ENCODE measurements at regions not wholly inside any gene's neighbourhood (a gene's known extent, or its start where the extent isn't known, plus 50 kb on each side); places are given as distances from the start of the nearest gene placed in this dataset.

GRCh38 chr11:80553565-80553964 lies 1112.7 kb upstream of the TENM4 start:
- Histone ChIP-seq H3K4me1 (ENCODE audit: insufficient read depth, low read length) (no peaks in the 10 kb centered on the region), H3K27ac (ENCODE audit: low read depth, low read length) (no peak overlapping the region), H3K9me3 (ENCODE audit: low read length) (no peaks in the 10 kb centered on the region), H3K27me3 (ENCODE audit: control insufficient read depth in 1 of 2, insufficient read depth in 2 of 2, low read length in 2 of 2) (no peaks in the 10 kb centered on the region), H3K4me3 (ENCODE audit: low read depth in 1 of 2, low read length in 2 of 2) (no peak overlapping the region), H3K36me3 (ENCODE audit: insufficient read depth, low read length) (no peaks in the 10 kb centered on the region), H3K9ac (ENCODE audit: low read length) (no peak overlapping the region)

GRCh38 chr11:80542704-80543103 lies 1101.9 kb upstream of the TENM4 start:
- Histone ChIP-seq H3K9ac (ENCODE audit: low read length) (no peak overlapping the region), H3K4me1 (ENCODE audit: insufficient read depth, low read length) (no peaks in the 10 kb centered on the region), H3K9me3 (ENCODE audit: low read length) (no peaks in the 10 kb centered on the region), H3K27me3 (ENCODE audit: control insufficient read depth in 1 of 2, insufficient read depth in 2 of 2, low read length in 2 of 2) (no peaks in the 10 kb centered on the region), H3K27ac (ENCODE audit: low read depth, low read length) (no peak overlapping the region), H3K36me3 (ENCODE audit: insufficient read depth, low read length) (no peaks in the 10 kb centered on the region), H3K4me3 (ENCODE audit: low read depth in 1 of 2, low read length in 2 of 2) (no peak overlapping the region)

DNA sequence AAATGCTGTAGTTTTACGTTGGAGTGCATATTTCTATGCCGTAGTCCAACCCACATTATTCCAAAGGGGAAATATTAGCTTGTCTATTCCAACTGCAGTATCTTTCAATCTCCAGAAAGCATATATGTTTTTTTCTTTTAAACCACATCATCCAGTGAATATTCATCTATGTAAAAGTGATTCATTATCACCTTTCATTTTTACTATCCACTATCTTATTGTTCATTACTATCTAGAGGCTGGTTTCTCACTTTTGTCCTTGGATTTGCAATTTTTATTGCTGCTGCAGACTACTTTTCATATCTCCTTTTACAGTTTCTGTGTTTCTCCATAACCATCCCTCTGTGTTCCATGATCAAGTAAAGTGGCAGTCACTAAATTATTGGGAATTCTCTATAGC lies 1097.2 kb upstream of the TENM4 start:
- H3K27me3 ChIP-seq (ENCODE audit: control insufficient read depth in 1 of 2, insufficient read depth in 2 of 2, low read length in 2 of 2), result no peaks in the 10 kb centered on the region
- no peaks in the 10 kb centered on the region for H3K9me3 ChIP-seq (ENCODE audit: low read length)
- no peaks in the 10 kb centered on the region for H3K4me1 ChIP-seq (ENCODE audit: insufficient read depth, low read length)
- H3K27ac ChIP-seq (ENCODE audit: low read depth, low read length), result no peak overlapping the region
- H3K36me3 ChIP-seq (ENCODE audit: insufficient read depth, low read length), result no peaks in the 10 kb centered on the region
- no peak overlapping the region for H3K4me3 ChIP-seq (ENCODE audit: low read depth in 1 of 2, low read length in 2 of 2)
- no peak overlapping the region for H3K9ac ChIP-seq (ENCODE audit: low read length)

GRCh38 chr11:80533463-80533862 lies 1092.6 kb upstream of the TENM4 start:
- no peaks in the 10 kb centered on the region for H3K4me1 ChIP-seq (ENCODE audit: insufficient read depth, low read length)
- no peaks in the 10 kb centered on the region for H3K9me3 ChIP-seq (ENCODE audit: low read length)
- H3K9ac ChIP-seq (ENCODE audit: low read length), result no peak overlapping the region
- no peak overlapping the region for H3K27ac ChIP-seq (ENCODE audit: low read depth, low read length)
- no peak overlapping the region for H3K4me3 ChIP-seq (ENCODE audit: low read depth in 1 of 2, low read length in 2 of 2)
- H3K27me3 ChIP-seq (ENCODE audit: control insufficient read depth in 1 of 2, insufficient read depth in 2 of 2, low read length in 2 of 2), result no peaks in the 10 kb centered on the region
- no peaks in the 10 kb centered on the region for H3K36me3 ChIP-seq (ENCODE audit: insufficient read depth, low read length)

DNA sequence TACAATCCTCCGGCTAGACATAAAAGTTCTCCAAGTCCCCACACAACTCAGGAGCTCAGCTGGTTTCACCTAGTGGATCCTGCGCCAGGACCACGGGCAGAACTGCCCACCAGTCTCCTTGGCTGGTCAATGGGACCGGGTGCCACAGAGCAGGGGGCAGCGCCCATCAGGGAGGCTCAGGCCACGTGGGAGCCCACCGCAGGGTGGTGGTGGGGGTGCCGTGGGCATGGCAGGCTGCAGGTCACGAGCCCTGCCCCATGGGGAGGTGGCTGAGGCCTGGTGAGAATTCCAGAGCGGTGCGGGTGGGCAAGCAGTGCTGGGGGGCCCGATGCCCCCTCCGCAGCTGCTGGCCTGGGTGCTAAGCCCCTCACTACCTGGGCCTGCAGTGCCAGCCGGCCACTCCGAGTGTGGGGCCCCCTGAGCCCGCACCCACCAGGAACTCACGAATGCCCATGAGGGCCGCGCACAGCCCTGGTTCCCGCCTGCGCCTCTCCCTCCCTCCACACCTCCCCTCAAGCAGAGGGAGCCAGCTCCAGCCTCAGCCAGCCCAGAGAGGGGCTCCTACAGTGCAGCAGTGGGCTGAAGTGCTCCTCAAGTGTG lies 1091.9 kb upstream of the TENM4 start:
- no peaks in the 10 kb centered on the region for H3K9me3 ChIP-seq (ENCODE audit: low read length)

GRCh38 chr11:80529726-80530125 lies 1088.9 kb upstream of the TENM4 start:
- no peak overlapping the region for H3K9ac ChIP-seq (ENCODE audit: low read length)
- no peaks in the 10 kb centered on the region for H3K36me3 ChIP-seq (ENCODE audit: insufficient read depth, low read length)
- H3K4me3 ChIP-seq (ENCODE audit: low read depth in 1 of 2, low read length in 2 of 2), result no peak overlapping the region
- H3K4me1 ChIP-seq (ENCODE audit: insufficient read depth, low read length), result no peaks in the 10 kb centered on the region
- H3K9me3 ChIP-seq (ENCODE audit: low read length), result no peaks in the 10 kb centered on the region
- H3K27ac ChIP-seq (ENCODE audit: low read depth, low read length), result no peak overlapping the region
- no peaks in the 10 kb centered on the region for H3K27me3 ChIP-seq (ENCODE audit: control insufficient read depth in 1 of 2, insufficient read depth in 2 of 2, low read length in 2 of 2)

More for the DNA sequence above, 1091.9 kb upstream of the TENM4 start:
- Histone ChIP-seq H3K36me3 (ENCODE audit: insufficient read depth, low read length) (no peaks in the 10 kb centered on the region), H3K4me1 (ENCODE audit: insufficient read depth, low read length) (no peaks in the 10 kb centered on the region), H3K27ac (ENCODE audit: low read depth, low read length) (no peak overlapping the region), H3K4me3 (ENCODE audit: low read depth in 1 of 2, low read length in 2 of 2) (no peak overlapping the region), H3K27me3 (ENCODE audit: control insufficient read depth in 1 of 2, insufficient read depth in 2 of 2, low read length in 2 of 2) (no peaks in the 10 kb centered on the region), H3K9ac (ENCODE audit: low read length) (no peak overlapping the region)

GRCh38 chr11:80525663-80526405 lies 1085.0 kb upstream of the TENM4 start:
- H3K36me3 ChIP-seq (ENCODE audit: insufficient read depth, low read length), result no peaks in the 10 kb centered on the region
- H3K27ac ChIP-seq (ENCODE audit: low read depth, low read length), result no peak overlapping the region
- H3K4me1 ChIP-seq (ENCODE audit: insufficient read depth, low read length), result no peaks in the 10 kb centered on the region
- no peaks in the 10 kb centered on the region for H3K9me3 ChIP-seq (ENCODE audit: low read length)
- H3K9ac ChIP-seq (ENCODE audit: low read length), result no peak overlapping the region
- no peak overlapping the region for H3K4me3 ChIP-seq (ENCODE audit: low read depth in 1 of 2, low read length in 2 of 2)
- no peaks in the 10 kb centered on the region for H3K27me3 ChIP-seq (ENCODE audit: control insufficient read depth in 1 of 2, insufficient read depth in 2 of 2, low read length in 2 of 2)

DNA sequence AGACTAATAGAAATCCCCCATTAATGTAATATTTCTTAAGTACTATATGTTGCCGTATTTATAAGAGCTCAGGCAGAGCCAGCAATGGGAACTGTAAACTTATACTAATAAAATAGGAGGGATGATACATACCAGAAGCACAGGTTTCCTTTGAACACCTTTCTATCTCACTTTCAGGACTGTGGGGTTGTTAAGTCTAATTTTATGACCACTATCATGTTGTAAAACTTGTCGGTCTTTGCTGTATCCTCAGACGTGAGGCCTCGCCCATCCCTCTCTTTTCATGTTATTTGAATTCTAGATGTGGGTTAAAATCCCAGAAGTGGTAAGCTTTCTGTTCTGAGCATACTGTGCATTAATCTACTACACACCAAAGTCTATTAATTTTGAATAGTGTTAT lies 1083.5 kb upstream of the TENM4 start:
- Histone ChIP-seq H3K9ac (ENCODE audit: low read length) (no peak overlapping the region), H3K27ac (ENCODE audit: low read depth, low read length) (no peak overlapping the region), H3K27me3 (ENCODE audit: control insufficient read depth in 1 of 2, insufficient read depth in 2 of 2, low read length in 2 of 2) (no peaks in the 10 kb centered on the region), H3K9me3 (ENCODE audit: low read length) (no peaks in the 10 kb centered on the region), H3K36me3 (ENCODE audit: insufficient read depth, low read length) (no peaks in the 10 kb centered on the region), H3K4me1 (ENCODE audit: insufficient read depth, low read length) (peaks cover 5% of the 10 kb centered on the region), H3K4me3 (ENCODE audit: low read depth in 1 of 2, low read length in 2 of 2) (no peak overlapping the region)

DNA sequence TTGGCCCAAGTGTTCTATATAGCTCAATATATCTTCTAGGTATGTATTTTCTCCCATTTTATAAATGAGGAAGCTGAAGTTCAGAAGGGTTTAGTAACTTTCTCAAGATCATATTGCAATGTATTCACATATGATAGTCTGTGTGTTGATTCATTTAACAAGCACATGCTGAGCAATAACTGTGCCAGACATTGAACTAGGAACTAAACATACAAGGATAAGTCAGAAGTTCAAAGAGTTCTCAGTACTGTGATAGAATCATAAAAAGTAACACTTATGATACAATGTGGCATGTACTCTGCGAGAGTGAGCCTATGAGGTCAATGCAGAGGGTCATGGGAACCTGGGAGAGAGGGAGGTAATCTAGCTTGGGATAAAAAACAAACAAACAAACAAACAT lies 1082.2 kb upstream of the TENM4 start:
- Histone ChIP-seq H3K36me3 (ENCODE audit: insufficient read depth, low read length) (no peaks in the 10 kb centered on the region), H3K4me1 (ENCODE audit: insufficient read depth, low read length) (peaks cover 5% of the 10 kb centered on the region), H3K27ac (ENCODE audit: low read depth, low read length) (no peak overlapping the region), H3K9ac (ENCODE audit: low read length) (no peak overlapping the region), H3K9me3 (ENCODE audit: low read length) (no peaks in the 10 kb centered on the region), H3K4me3 (ENCODE audit: low read depth in 1 of 2, low read length in 2 of 2) (no peak overlapping the region), H3K27me3 (ENCODE audit: control insufficient read depth in 1 of 2, insufficient read depth in 2 of 2, low read length in 2 of 2) (no peaks in the 10 kb centered on the region)

- Histone ChIP-seq H3K9ac (ENCODE audit: low read length) (no peak overlapping the region), H3K4me3 (ENCODE audit: low read depth in 1 of 2, low read length in 2 of 2) (no peak overlapping the region), H3K36me3 (ENCODE audit: insufficient read depth, low read length) (no peaks in the 10 kb centered on the region), H3K9me3 (ENCODE audit: low read length) (no peaks in the 10 kb centered on the region), H3K4me1 (ENCODE audit: insufficient read depth, low read length) (peaks cover 5% of the 10 kb centered on the region), H3K27ac (ENCODE audit: low read depth, low read length) (no peak overlapping the region), H3K27me3 (ENCODE audit: control insufficient read depth in 1 of 2, insufficient read depth in 2 of 2, low read length in 2 of 2) (no peaks in the 10 kb centered on the region)
Measured at GRCh38 chr11:80521592-80521991, 1080.8 kb upstream of the TENM4 start.

DNA sequence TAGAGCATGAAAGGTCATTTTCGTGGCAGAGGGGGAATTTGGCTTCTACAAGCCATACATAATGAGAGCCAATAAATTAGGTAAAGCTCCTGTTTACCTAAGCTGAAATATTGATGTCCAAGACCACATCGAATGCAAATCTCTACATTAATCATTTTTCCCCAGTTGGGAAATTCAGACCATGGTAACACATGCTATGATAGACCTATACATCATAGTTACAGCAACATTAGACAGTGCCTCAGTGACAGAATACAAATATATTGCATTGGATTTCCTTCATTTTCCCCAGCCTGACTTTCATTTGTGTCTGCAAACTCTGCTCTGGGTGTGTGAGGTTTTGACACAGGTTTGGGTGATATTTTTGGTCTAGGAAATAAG lies 1079.7 kb upstream of the TENM4 start:
- no peak overlapping the region for H3K9ac ChIP-seq (ENCODE audit: low read length)
- H3K27ac ChIP-seq (ENCODE audit: low read depth, low read length), result no peak overlapping the region
- H3K9me3 ChIP-seq (ENCODE audit: low read length), result no peaks in the 10 kb centered on the region
- no peak overlapping the region for H3K4me3 ChIP-seq (ENCODE audit: low read depth in 1 of 2, low read length in 2 of 2)
- H3K36me3 ChIP-seq (ENCODE audit: insufficient read depth, low read length), result no peaks in the 10 kb centered on the region
- no peaks in the 10 kb centered on the region for H3K27me3 ChIP-seq (ENCODE audit: control insufficient read depth in 1 of 2, insufficient read depth in 2 of 2, low read length in 2 of 2)
- peaks cover 5% of the 10 kb centered on the region for H3K4me1 ChIP-seq (ENCODE audit: insufficient read depth, low read length)

Measured in muscle layer of colon (tissue), 2 donors.